GM18907 (cell line): ENCODE measurements at regions not wholly inside any gene's neighbourhood (a gene's known extent, or its start where the extent isn't known, plus 50 kb on each side); places are given as distances from the start of the nearest gene placed in this dataset.
"Not testable (repeated sequence)": the region's sequence is repeated elsewhere in the genome, so short reads cannot be mapped to it uniquely, and the experiment has no call there.

Experiments used
- ATAC-seq: cut with Tn5 transposase; IDR thresholded peaks from one replicate; pipeline ENCODE4 v1.9.1; 2021; ENCODE audit warnings: mild to moderate bottlenecking, moderate library complexity; ENCODE audit not compliant: unreplicated experiment

GRCh38 chr7:68707958-68708357, 890.3 kb upstream of the AUTS2 start:
- ATAC-seq, result no peak

DNA sequence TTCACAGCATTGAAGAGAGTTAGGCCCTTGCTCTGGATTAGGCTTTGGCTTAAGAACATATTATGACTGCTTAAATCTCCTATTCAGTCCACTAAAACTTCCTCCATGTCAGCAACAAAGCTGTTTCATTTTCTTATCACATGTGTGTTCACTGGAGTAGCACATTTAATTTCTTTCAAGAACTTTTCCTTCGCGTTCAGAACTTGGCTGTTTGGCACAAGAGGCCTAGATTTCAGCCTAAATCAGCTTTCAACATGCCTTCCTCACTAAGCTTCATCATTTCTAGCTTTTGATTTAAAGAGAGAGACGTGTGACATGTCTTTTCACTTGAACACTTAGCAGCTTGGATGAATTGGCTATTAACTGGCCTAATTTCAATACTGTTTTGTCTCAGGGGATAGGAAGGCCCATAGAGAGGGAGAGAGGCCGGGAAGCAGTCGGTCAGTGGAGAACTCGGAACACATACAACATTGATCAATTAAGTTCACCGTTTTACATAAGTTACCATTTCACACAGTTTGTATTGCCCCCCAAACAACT, 885.2 kb upstream of the AUTS2 start:
- no peak for ATAC-seq

GRCh38 chr7:68714135-68714534, 884.1 kb upstream of the AUTS2 start:
- not testable (repeated sequence) for ATAC-seq

- no peak for ATAC-seq
These were observed 882.4 kb upstream of the AUTS2 start for GRCh38 chr7:68715907-68716306.

GRCh38 chr7:68717176-68717575, 881.1 kb upstream of the AUTS2 start:
- ATAC-seq, result no peak

DNA sequence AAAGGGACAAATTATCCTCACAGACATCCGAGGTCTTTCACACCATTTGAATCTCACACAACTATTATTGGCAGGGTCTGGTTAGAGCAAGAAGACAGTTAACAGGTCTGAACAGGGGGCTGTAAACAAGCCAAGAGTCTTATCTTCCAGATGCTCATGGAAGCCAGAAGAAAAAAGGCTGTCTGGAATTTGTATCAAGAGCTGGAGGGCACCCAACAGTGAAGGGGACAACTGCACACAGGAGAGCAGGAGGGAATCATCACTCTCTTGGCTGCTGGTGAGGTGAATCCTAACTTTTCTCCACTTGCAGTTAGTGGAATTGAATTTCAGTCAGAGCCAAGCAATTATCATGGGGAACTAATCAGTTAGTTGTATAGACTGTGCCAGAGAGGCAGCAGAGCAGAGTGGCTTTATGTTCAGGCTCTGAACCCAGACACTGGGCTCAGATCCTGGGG, 880.2 kb upstream of the AUTS2 start:
- ATAC-seq, result no peak

DNA sequence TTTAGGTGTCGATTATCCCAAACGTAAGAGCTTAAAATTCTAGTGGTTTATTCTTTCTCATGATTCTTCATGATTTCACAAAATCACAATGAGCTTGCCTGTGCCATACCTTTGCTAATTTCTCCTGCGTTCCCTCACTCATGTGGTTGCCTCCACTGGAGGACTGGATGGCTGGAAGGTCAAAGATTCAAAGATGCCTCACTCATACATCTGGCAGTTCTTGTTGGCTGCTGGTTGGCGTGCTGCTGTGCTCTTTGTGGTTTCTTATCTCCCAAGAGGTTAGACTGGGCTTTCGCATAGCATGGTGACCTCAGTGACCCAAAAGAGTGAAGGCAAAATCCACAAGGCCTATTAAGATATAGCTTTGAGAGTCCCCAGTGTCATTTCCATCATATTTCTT, 877.6 kb upstream of the AUTS2 start:
- ATAC-seq, result no peak

- no peak for ATAC-seq
These were observed 876.2 kb upstream of the AUTS2 start for GRCh38 chr7:68722044-68722443.

DNA sequence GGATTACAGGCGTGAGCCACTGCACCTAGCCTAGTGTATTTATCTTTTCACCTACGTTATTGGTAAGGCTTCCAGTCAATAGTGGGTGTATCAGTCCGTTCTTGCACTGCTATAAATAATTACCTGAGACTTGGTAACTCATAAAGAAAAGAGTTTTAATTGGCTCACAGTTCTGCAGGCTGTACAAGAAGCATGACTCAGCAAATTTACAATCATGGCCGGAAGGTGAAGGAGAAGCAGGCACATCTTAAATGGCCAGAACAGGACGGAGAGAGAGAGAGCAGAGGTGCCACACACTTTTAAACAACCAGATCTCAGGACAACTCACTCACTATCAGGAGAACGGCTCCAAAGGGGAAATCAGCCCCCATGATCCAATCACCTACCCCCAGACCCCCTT, 873.3 kb upstream of the AUTS2 start:
- ATAC-seq, result no peak

DNA sequence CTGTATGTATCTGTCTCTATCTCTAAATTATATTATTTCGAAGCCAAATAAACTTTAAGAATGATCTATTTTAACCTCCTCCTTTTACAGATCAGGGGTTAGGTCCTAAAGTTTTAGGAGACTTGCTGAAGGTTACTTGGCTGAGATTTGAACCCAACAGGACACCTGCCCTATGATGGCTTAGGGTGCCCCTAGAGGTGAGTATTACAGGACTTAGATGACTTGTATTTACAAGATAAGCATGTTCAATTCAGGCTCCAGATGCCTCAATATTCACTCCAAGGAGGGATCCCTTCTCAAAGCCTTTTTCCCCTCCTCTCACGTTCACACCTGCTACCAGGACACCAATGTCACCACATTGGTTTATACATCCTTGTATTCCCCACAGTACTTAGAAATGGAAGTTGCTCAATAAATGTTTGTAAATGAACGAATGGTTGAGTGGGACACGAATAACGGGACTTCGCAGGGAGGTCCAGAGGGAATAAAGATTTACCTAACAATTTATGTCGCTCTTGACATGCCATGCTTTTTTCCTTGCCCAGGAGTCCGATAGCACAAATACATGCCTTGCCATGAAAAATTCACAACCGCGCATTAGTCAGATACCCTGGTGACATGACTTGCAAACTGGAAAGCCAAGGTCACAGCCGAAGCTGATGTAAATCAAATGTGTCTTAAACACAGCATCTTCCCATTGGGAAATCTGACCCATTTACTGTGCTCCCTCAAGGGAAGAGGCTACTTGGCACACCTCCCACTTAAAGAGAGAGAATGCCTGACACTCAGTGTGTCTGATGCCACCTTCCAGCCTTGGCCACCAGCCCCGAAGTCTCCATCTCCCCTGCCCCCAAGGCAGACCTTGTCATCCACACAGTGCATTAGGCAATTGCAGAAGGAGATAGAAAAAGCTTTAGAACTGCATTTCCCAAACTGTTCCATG, 872.2 kb upstream of the AUTS2 start:
- no peak for ATAC-seq

DNA sequence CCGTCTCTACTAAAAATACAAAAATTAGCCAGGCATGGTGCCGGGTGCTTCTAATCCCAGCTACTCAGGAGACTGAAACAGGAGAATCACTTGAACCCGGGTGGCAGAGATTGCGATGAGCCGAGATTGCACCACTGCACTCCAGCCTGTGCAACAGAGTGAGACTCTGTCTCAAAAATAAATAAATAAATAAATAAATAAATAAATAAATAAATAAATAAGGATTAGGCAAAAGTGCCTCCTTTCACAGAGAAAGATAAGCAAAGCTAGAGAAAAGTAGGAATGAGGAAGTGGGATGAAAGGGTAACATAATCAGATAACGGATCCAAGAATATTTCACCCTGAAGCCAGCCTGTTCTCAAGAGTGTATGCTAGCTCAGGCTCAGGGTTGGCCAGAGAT, 869.6 kb upstream of the AUTS2 start:
- not testable (repeated sequence) for ATAC-seq

DNA sequence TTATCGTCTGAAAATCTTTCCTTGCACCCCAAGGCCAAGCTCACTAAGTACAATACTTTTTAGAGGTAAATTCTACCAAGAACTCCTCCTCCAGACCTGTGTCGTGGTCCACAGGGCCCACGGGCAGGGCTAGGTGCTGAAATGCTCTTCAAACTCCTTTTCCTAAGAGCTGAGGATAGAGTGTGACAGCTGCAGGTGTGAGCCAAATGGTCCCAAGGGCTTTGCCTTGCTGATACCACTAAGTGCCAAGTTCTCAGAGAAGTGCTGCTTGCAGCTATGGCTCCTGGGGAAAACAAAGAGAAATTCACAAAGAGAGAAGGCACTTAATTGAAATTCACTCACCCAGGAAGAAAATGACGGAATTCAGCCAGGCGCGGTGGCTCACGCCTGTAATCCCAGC, 868.9 kb upstream of the AUTS2 start:
- ATAC-seq, result no peak

DNA sequence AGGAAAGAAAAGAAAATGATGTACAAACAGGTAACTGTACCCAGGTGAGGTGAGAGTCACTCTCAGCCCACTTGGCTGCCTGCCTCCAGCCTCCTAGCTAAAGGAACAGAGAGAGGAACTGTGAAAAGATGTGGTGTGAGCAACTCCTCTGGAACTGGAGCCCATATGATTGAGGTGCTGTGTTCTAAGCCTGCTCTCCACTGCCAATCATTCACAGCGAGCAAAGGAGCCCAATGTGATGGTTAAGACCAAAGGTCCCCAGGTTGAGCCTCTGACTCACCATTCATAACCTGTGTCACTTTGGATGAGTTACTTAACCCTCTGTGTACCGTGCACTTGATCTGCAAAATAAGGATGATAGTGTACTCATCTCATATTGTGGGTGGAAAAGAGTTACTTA, 868.1 kb upstream of the AUTS2 start:
- ATAC-seq, result no peak

DNA sequence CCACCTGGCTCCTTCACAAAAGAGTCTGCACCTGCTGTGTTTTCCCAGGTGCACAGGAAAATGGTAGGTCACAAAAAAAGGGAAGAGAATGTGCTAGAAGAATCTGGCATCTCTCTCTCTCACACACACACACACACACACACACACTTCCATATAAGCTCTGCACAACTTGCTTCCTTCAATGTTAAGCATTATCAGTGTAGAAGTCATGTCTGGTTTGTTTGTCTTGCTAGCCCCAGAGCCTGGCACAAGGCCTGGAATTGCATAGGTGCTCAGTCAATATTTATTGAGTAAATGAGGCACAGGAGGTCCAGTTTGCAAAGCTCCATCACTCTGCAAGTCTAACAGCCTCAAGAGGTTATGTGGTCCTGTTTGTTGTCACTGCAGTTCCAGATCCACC, 867.3 kb upstream of the AUTS2 start:
- no peak for ATAC-seq

DNA sequence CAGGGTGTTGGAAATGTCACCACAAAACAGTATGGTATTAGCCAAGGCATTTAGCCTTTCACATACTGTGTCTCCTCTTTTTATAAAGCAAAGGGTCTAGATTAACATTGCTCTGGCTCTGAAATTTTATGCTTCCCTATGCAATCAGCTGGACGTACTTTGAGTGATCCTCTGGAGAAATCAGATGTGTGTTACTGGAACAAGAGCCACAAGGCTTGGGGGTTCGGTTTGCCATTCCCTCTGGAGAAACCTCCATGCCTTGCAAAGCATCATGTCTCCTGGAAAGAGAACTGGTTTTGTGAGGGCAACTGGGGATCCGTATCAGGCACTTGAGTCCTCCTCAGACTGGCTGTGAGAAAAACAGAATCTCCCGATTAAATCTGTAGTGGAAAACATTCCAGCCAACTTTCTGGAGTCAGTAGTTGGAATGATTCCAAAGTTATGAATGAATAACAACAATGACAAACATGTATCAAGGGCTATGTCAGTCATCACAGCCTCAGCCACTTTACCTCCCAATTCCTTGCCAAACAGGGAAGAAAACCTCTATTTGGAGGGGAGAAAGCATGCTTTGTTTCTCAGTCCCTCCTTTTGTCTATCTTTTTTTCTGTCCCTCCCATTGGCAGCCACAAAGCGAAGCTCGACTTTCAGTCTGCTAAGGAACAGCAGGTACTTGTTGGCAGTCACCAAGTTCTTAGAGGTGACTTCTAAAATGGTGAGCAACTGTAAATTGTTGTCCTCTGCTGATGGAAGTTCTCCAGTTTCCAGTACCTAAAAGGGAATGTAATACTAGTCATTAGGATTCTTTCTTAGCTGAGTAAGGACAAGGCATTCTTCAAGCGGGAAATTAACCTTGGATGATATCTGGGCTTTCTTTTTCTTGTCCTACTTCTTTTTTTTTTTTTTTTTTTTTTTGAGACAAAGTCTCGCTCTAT, 864.8 kb upstream of the AUTS2 start:
- ATAC-seq, result no peak

DNA sequence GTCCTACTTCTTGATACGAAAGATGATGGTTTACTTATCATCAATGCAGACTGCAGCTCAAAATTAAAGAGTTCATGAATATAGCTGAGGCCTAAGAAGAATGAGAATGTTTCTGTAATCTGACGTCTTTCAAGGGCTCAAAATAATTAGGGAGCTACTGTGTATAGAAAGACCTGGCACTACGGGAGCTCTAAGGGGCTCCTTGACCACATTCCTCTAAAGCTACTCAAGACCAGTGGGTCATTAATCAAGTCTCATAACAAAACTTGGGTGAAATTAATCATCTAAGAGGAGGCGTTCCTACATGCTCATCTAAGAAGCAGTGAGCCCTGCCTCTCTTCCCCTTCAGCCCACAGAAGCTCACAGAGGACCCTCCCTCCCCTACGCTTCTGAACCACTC, 863.8 kb upstream of the AUTS2 start:
- no peak for ATAC-seq

- ATAC-seq, result no peak
These were observed 859.0 kb upstream of the AUTS2 start for GRCh38 chr7:68739306-68739705.

DNA sequence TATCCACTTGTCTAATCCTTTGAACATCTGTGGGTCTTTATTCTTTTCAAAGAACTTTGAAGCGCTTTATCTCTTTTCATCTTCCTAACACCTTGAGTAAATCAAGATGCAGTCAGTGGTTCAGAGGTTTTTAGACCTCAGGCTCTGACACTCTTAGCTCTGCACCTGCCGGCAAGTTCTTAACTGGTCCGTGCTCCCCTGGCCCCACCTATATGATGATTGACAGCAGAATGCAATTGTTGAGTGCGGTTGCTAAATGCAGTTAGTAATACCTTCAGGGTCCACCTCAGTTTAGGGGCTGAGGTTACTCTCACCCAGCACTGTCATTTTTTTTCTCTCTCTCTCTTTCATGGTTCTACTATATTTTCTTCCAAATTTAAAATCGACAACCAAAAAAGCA, 854.2 kb upstream of the AUTS2 start:
- no peak for ATAC-seq

DNA sequence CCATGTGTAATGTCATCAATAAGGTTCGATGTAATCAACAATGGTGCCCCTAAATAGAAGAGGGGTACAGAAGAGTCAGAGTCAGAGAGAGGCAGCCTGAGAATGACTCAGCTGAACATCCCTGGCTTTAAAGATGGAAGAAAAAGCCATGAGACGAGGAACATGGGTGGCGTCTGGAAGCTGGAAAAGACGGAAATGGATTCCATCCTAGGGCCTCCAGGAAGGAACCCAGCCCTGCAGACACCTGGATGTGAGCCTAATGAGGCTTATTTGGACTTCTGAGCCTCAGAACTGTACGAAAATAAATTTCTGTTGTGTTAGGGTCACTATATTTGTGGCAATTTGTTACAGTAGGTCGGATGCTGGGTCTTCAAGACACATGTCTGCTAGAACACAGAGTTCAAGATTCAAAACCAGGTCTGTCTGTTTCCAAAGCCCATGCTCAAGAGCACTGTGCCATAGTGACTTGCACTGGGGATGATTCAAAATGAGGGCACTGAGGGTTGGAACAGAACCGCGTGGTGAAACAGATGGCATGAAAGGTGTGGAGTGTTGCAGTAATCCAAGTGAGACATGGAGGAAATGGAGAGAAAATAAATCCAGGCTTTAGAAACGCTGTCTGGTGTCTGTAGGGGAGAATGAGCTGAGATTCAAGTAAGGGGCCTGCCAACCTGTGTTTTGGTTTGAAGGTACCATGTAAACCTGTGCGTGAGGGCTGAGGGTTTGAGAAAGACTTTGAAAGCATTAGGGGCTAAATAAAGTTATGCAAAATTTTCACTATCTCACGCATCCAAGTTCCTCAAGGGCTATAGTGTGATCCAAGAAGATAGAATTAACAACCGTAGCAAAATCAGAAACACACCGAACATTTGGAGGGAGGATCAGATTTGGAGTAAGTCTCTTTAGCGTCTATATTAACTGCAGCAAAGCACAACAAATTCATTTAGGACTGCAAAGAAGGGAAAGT, 849.1 kb upstream of the AUTS2 start:
- ATAC-seq, result no peak

DNA sequence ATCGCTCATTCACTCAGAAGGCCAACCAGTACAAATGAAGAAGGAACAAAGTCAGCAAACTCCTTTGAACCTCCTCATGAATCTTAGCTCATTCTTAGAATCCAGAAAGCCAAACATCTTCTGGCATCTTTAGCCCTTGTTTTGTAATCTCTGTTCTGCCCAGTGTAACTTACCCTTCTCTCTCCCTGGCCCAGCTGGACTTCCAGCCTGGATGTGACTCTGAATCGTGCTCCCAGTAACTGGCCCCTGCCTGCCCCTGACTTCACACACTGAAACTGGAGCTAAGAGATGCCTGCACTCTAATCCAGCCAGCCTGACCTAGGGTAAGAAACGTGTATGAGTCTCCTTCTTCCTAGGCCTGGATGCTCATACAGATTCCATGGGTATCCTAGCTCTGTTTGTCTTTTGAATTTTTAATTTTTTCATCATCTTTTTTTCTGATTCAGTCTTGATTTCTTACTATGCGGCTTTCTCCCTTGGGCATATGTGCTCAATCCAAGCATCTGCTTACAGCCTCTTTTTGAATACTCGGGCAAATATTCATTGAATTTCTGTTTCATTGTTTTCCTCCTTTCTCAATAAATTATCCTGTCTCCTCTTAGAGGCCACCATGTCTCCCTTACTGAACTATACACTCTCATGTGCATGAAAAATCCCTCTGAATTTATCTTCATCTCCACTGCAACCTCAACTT, 845.6 kb upstream of the AUTS2 start:
- ATAC-seq, result no peak
